CD4-positive, alpha-beta T cell treated with Interleukin-12 subunit alpha and Interleukin-12 subunit beta, for 1 hour (primary cell): ENCODE measurements at regions not wholly inside any gene's neighbourhood (a gene's known extent, or its start where the extent isn't known, plus 50 kb on each side); places are given as distances from the start of the nearest gene placed in this dataset.
A peak's percentile ranks its signal among the peaks of the same experiment; 100 is the strongest.

Source experiments
- DNase-seq: peaks from one replicate; pipeline ENCODE4 v3.0.0-alpha.2; 2020

- no peak for DNase-seq
Measured at GRCh38 chr1:240667351-240667750, 55.4 kb upstream of the GREM2 start.

GRCh38 chr1:240666568-240667198, 54.7 kb upstream of the GREM2 start:
- peak; percentile 47 for DNase-seq

- DNase-seq, result no peak
Measured at GRCh38 chr1:240663169-240663879, 51.4 kb upstream of the GREM2 start.
